SU-DHL-6 (cell line): ENCODE measurements at regions not wholly inside any gene's neighbourhood (a gene's known extent, or its start where the extent isn't known, plus 50 kb on each side); places are given as distances from the start of the nearest gene placed in this dataset.
"Not testable (repeated sequence)": the region's sequence is repeated elsewhere in the genome, so short reads cannot be mapped to it uniquely, and the experiment has no call there.

ENCODE experiments used
- H2AFZ ChIP-seq: fragments of 200-600 bp; sonication (generic); 2 replicates; pipeline ENCODE4 v1.6.1; 2014; ENCODE audit warnings: low read depth, mild to moderate bottlenecking, moderate library complexity, mixed read lengths, antibody characterized with exemption, low read length; ENCODE audit not compliant: severe bottlenecking
- H3F3A ChIP-seq: fragments of 200-600 bp; shearing (Covaris generic); 2 replicates; pipeline ENCODE4 v1.6.0; 2016; ENCODE audit warnings: antibody characterized with exemption, mild to moderate bottlenecking; ENCODE audit not compliant: insufficient read depth
- H3K27ac ChIP-seq: fragments of 200-600 bp; sonication (generic); 2 replicates; pipeline ENCODE4 v1.5.1; 2016; ENCODE audit warnings: low read depth, mild to moderate bottlenecking, low read length, moderate library complexity, mixed read lengths
- H3K27me3 ChIP-seq: fragments of 200-600 bp; sonication (generic), shearing (Covaris generic); 2 replicates; pipeline ENCODE4 v1.6.0; 2014; ENCODE audit warnings: mild to moderate bottlenecking, low read length
- H3K36me3 ChIP-seq: fragments of 200-600 bp; sonication (generic); 2 replicates; pipeline ENCODE4 v1.6.1; 2014; ENCODE audit warnings: mild to moderate bottlenecking, low read length, mixed read lengths
- H3K4me2 ChIP-seq: fragments of 300-600, 200-600 bp; shearing (Covaris generic), sonication (generic); 2 replicates; pipeline ENCODE4 v1.6.0; 2014; ENCODE audit warnings: low read length, low read depth, mild to moderate bottlenecking; ENCODE audit not compliant: poor library complexity, severe bottlenecking
- H3K4me3 ChIP-seq: fragments of 200-600 bp; sonication (generic); 2 replicates; pipeline ENCODE4 v1.5.1; 2014; ENCODE audit warnings: antibody characterized with exemption, low read length, mild to moderate bottlenecking, mixed read lengths; ENCODE audit not compliant: insufficient read depth, poor library complexity, severe bottlenecking
- H3K79me2 ChIP-seq: fragments of 200-600 bp; sonication (generic); 2 replicates; pipeline ENCODE4 v1.6.1; 2014; ENCODE audit warnings: mild to moderate bottlenecking, low read length, moderate library complexity; ENCODE audit not compliant: insufficient read depth
- H3K9ac ChIP-seq: fragments of 200-600 bp; sonication (generic); 2 replicates; pipeline ENCODE4 v1.7.0; 2014; ENCODE audit warnings: mild to moderate bottlenecking, low read length
- H3K9me2 ChIP-seq: fragments of 200-600 bp; sonication (generic); replicated peaks from 2 replicates; pipeline ENCODE4 v1.6.1; 2014; ENCODE audit warnings: low read length; ENCODE audit not compliant: insufficient read depth
- H3K9me3 ChIP-seq: fragments of 200-600 bp; sonication (generic); 2 replicates; pipeline ENCODE4 v1.6.1; 2014; ENCODE audit warnings: low read length, mixed read lengths; ENCODE audit not compliant: insufficient read depth
- H4K20me1 ChIP-seq: fragments of 200-600 bp; sonication (generic); 2 replicates; pipeline ENCODE4 v1.6.1; 2014; ENCODE audit warnings: low read depth, mild to moderate bottlenecking, antibody characterized with exemption, low read length, moderate library complexity, mixed read lengths
- EZH2phosphoT487 ChIP-seq: fragments of 200-600 bp; sonication (generic), shearing (Covaris generic); conservative IDR thresholded peaks from 2 replicates; pipeline ENCODE4 v1.6.1; 2018; ENCODE audit warnings: mild to moderate bottlenecking, antibody characterized with exemption, low read length, moderate library complexity, mixed read lengths
- TF ChIP-seq, protein P1 (sequence below): fragments of 200-600 bp; sonication (generic); IDR thresholded peaks from one replicate; pipeline ENCODE4 v1.5.1; 2017; ENCODE audit warnings: antibody characterized with exemption, mild to moderate bottlenecking, low read length, moderate library complexity; ENCODE audit not compliant: insufficient read depth, poor library complexity, severe bottlenecking

DNA sequence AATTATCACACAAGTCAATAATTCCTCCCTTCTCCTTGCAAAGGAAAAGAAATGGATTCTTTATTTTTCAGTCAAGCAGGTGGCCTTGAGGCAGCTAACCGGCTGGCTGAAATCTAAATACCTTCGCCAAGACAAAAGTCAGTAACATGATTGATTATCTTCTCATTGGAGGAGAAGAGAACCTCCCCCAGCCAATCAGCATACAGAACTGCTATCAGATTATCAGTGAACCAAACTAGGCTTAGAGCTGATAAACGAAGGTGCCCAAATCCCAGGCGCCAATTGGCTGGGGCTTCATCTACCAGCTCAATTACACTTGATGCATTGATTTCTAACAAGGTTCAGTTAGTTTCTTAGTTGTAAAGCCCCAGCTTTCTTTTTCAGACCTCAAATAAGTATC is 152.4 kb upstream of the NOCT start:
- Histone ChIP-seq H3K4me2 (no peak overlapping the region), H3K27me3 (no peaks in the 10 kb centered on the region), H4K20me1 (no peaks in the 10 kb centered on the region), H3K9me2 (no peaks in the 10 kb centered on the region), H2AFZ (no peak overlapping the region), H3K4me3 (no peak overlapping the region), H3F3A (no peaks in the 10 kb centered on the region), H3K36me3 (no peaks in the 10 kb centered on the region), H3K9me3 (no peaks in the 10 kb centered on the region), H3K9ac (no peak overlapping the region), H3K27ac (no peak overlapping the region), H3K79me2 (no peaks in the 10 kb centered on the region)
- TF ChIP-seq, protein P1, sequence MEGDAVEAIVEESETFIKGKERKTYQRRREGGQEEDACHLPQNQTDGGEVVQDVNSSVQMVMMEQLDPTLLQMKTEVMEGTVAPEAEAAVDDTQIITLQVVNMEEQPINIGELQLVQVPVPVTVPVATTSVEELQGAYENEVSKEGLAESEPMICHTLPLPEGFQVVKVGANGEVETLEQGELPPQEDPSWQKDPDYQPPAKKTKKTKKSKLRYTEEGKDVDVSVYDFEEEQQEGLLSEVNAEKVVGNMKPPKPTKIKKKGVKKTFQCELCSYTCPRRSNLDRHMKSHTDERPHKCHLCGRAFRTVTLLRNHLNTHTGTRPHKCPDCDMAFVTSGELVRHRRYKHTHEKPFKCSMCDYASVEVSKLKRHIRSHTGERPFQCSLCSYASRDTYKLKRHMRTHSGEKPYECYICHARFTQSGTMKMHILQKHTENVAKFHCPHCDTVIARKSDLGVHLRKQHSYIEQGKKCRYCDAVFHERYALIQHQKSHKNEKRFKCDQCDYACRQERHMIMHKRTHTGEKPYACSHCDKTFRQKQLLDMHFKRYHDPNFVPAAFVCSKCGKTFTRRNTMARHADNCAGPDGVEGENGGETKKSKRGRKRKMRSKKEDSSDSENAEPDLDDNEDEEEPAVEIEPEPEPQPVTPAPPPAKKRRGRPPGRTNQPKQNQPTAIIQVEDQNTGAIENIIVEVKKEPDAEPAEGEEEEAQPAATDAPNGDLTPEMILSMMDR, result no peak
- TF ChIP-seq EZH2phosphoT487, result no peak

DNA sequence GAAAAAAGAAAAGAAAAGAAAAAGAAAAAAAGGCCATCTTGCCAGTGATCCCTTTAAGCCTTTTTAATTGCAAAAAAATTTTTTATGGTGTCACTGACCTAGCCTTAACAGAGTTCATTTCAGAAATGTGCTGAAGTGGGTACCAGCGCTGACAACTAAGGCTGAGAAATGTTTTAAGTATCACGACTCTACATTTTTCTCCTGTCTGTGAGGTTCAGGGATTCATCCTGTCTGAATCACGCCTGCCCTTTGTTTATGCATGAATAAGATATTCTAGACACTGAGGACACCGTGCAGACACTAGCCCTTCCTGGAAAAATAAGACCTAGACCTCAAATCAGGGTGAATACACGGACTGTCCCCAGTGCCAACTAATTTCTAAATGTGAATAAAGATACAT is 154.4 kb upstream of the NOCT start:
- TF ChIP-seq, protein P1, result no peak
- no peak for TF ChIP-seq EZH2phosphoT487
- H3K27ac ChIP-seq, result no peak overlapping the region
- H3K9ac ChIP-seq, result no peak overlapping the region
- H3K79me2 ChIP-seq, result no peaks in the 10 kb centered on the region
- no peaks in the 10 kb centered on the region for H3K9me3 ChIP-seq
- H3K27me3 ChIP-seq, result no peaks in the 10 kb centered on the region
- no peak overlapping the region for H3K4me3 ChIP-seq
- no peak overlapping the region for H2AFZ ChIP-seq
- H3K9me2 ChIP-seq, result no peaks in the 10 kb centered on the region
- H3K4me2 ChIP-seq, result no peak overlapping the region
- no peaks in the 10 kb centered on the region for H3F3A ChIP-seq
- H4K20me1 ChIP-seq, result no peaks in the 10 kb centered on the region
- H3K36me3 ChIP-seq, result no peaks in the 10 kb centered on the region

DNA sequence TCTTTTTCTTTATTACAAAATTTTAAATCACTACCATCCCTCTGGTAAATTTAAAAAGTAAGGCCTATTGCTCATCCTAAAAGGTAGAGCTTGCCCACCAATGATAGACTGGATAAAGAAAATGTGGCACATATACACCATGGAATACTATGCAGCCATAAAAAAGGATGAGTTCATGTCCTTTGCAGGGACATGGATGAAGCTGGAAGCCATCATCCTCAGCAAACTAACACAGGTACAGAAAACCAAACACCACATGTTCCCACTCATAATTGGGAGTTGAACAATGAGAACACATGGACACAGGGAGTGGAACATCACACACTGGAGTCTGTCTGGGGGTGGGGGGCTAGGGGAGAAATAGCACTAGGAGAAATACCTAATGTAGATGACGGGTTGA is 155.2 kb upstream of the NOCT start:
- H3F3A ChIP-seq, H3K36me3 ChIP-seq, H2AFZ ChIP-seq, H3K9ac ChIP-seq, H3K9me3 ChIP-seq, H4K20me1 ChIP-seq, H3K4me2 ChIP-seq, H3K27me3 ChIP-seq, H3K9me2 ChIP-seq, H3K4me3 ChIP-seq, H3K27ac ChIP-seq, H3K79me2 ChIP-seq: not testable (repeated sequence)

DNA sequence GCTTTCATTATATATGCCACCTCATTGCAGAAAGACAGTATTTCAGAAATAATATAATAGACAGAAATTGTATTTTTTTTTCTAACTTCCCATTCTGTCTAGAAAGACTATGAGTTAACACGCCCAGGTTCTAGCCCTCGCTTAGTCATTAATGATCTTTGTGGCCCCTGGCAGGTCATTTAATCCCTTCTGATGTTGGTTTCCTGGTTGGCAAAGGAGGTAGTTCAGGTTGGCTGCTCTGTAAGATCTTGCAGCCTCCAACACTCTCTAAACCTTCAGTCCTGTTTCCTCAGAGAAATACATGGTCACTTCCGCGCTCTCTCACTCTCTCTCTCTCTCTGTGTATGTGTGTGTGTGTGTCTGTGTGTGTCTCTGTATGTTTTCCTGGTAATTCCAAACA is 156.3 kb upstream of the NOCT start:
- Histone ChIP-seq H3K79me2 (no peaks in the 10 kb centered on the region), H3K27ac (no peak overlapping the region), H3K36me3 (no peaks in the 10 kb centered on the region), H2AFZ (no peak overlapping the region), H3K9ac (no peak overlapping the region), H3K4me2 (no peak overlapping the region), H3K9me2 (no peaks in the 10 kb centered on the region), H3K27me3 (no peaks in the 10 kb centered on the region), H3K4me3 (no peak overlapping the region), H3K9me3 (no peaks in the 10 kb centered on the region), H4K20me1 (no peaks in the 10 kb centered on the region), H3F3A (no peaks in the 10 kb centered on the region)
- TF ChIP-seq EZH2phosphoT487, result no peak
- TF ChIP-seq, protein P1, result no peak
